NCI-H2196 treated with DMSO at 0.1 percent for 48 hours (cell line): ENCODE measurements at regions not wholly inside any gene's neighbourhood (a gene's known extent, or its start where the extent isn't known, plus 50 kb on each side); places are given as distances from the start of the nearest gene placed in this dataset.
"Not testable (repeated sequence)": the region's sequence is repeated elsewhere in the genome, so short reads cannot be mapped to it uniquely, and the experiment has no call there.

ENCODE experiments used
- DNase-seq: peaks from one replicate; lab custom pipeline; 2025; ENCODE audit not compliant: unreplicated experiment; lab: John Stamatoyannopoulos, UW

GRCh38 chr5:124796495-124796894, 50.1 kb upstream of the ZNF608 start:
- DNase-seq, result no peak

GRCh38 chr5:124797665-124798087, 51.2 kb upstream of the ZNF608 start:
- no peak for DNase-seq

GRCh38 chr5:124798890-124799289, 52.5 kb upstream of the ZNF608 start:
- no peak for DNase-seq

DNA sequence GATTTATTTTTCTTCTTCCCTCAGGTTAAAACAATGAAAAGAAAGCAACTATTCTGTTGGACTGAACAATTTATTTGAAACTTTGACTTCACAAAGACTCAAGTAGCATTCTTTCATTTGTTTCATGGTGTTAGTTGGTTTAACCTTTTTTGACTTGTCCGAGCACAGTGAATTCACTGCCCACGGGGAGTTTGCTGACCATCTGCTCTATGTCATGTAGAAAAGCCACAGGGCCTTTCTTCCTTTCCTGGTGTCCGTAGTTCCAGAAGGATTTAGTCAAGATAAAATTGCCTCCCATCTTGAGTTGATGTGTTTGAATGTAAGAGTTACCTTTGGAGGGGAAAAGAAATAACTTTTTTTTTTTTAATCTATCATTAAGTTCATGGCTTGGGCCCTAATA, 55.1 kb upstream of the ZNF608 start:
- DNase-seq, result no peak

DNA sequence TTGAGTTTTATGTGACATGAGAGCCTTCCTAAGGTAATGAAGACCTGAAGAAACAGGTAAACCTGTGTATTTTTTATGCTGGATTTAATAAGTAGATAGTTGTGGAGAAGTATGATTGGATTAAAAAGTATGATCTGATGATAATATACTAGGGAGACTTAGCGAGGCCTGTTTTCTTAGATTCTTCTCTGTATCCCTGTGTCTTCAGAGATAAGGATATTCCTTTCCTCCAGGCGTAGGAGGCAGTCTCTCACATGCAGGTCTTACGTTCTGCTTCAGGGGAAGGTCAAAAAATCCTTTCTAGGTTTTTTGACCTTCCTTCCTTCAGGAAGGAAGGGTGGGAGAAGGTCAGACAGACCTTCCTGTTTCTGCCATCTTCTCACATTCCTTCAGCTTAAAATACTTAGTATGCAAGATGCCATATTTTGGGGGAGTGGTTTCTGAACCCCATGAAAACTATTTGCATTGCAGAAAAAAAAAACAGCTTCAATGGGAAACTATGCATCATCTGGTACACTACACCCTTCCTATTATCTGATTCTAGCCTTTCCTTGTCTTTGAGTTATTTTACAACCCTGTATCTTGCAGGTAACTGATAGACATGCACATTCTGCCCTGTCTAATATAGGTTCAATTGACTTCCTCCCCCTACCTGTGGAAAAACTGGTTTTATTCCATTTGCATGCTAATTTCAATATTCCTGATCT, 57.3 kb upstream of the ZNF608 start:
- no peak for DNase-seq

DNA sequence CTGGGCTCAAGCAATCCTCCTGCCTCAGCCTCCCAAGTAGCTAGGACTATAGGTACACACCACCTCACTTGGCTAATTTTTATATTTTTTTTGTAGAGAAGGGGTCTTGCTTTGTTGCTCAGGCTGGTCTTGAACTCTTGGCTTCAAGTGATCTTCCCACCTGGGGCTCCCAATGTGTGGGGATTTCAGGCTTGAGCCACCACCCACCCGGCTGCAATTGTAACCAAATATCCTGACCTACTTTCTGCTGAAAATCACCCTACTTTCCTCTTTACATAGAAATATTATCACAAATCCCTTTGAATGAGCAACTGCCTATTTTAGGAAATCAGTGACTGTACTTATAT, 59.6 kb upstream of the ZNF608 start:
- no peak for DNase-seq

DNA sequence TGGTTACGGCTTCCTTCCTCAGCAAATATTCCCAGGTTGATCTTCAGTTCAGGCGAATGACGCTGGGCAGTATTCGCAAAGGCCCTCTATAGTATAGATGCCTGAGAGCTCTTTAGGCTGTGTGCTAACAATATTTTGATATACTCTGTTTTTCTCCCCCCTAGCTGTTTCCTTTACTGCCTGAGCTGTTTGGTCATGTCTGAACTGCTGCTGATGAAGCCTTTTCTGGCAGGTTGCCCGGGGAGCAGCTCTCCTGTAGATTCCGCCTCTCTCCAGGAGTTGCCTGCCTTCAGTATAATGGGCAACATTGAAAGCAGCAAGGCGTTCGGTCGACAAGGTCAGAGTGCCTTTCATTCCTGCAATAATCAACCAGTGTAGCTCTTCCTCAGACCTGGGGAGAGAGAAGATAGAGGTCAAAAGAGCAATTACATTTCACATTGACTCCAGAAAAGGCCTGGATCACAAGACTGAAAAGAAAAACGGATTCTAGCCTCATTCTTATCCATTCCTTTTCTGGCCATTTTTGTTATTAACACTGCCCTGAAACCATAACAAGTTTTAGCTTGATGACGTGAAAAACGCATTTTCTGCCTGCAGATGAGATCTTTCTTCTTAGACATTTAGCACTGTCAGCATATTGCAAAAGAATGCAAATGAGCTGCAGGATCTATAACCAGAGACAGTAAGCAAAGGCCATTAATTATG, 60.1 kb upstream of the ZNF608 start:
- peak; percentile 82 for DNase-seq

DNA sequence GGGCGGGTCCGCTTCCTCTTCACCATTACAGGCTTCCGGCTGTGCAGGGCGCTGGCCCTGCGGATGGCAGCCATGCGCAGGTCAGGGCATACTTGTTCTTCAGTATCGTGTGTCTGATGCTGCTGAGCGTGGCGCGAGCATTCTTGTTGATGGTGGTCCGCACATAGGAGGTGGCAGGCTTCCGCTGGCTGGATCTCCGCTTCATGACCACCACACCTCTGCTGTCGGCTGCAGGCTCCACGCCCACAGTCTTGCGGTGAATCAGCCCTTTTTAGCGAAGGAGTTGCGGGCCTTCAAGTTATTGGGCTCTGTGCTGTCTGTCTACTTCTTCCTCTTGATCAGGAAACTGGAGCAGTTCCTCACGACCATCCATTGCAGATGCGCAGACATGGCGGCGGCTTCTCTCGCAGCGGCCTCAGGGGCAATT, 62.4 kb upstream of the ZNF608 start:
- no peak for DNase-seq

DNA sequence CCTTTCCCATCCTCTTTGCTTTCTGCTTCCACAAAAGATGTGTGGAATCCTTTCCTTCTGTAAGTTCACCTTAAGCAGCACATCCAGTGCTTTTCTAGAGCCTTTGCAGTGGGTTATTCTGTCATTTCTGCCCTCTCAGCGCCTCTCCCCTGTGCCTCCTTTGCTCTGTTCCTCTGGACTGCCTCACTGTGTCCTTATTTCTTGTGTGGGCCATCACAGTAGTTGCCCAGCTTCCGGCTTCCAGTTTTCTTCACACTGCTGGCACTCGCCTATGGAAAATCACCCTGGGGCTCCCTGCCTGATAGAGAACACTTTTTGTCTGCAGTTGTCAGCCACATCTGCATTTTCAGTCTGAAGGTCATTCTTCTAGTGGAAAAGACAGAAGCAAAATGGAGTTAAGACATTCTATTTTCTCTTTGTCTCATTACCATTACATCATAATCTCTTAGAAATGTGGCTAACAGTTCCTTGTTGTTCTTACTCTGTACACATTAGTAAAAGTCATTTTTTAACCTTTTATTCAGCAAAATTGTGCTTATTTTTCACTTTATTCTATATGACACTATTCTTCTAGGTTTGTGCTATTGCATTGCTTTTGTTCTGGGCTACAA, 64.1 kb upstream of the ZNF608 start:
- no peak for DNase-seq

- peak; percentile 14 for DNase-seq
Observed at GRCh38 chr5:124812771-124813358, 66.4 kb upstream of the ZNF608 start.

DNA sequence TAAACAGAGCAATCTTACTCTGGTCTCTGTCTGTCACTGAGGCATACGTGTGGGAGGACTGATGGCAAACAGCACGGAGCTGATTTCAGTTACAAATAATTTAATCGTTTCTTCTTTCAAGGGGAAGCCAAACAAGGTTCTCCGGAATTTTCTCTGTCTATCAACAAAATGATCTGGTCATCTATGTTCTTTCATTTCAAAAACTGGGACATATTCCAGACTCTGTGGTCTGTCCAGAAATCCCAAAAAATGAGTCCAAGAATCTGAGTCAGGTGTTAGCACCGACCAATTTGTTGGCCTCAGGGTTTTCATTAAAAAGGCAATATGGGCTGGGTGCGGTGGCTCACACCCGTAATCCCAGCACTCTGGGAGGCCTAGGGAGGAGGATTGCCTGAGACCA, 69.9 kb upstream of the ZNF608 start:
- no peak for DNase-seq

- no peak for DNase-seq
Observed at GRCh38 chr5:124819201-124819600, 72.8 kb upstream of the ZNF608 start.

DNA sequence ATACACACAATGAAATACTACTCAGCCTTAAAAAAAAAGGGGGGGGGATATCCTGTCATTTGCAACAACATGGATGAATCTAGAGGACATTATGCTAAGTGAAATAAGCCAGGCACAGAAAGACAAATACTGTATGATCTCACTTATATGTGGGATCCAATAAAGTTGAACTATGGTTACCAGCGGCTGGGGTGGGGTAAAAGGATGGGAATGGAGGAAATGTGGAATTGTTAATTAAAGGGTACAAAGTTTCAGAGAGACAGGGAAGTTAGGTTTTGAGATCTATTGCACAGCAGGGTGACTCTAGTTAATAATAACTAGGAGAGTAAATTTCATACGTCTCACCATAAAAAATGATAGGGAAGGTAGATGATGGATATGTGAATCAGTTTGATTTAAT, 76.2 kb upstream of the ZNF608 start:
- no peak for DNase-seq

GRCh38 chr5:124823380-124823779, 76.9 kb upstream of the ZNF608 start:
- no peak for DNase-seq

- no peak for DNase-seq
Observed at GRCh38 chr5:124824637-124825158, 78.3 kb upstream of the ZNF608 start.

DNA sequence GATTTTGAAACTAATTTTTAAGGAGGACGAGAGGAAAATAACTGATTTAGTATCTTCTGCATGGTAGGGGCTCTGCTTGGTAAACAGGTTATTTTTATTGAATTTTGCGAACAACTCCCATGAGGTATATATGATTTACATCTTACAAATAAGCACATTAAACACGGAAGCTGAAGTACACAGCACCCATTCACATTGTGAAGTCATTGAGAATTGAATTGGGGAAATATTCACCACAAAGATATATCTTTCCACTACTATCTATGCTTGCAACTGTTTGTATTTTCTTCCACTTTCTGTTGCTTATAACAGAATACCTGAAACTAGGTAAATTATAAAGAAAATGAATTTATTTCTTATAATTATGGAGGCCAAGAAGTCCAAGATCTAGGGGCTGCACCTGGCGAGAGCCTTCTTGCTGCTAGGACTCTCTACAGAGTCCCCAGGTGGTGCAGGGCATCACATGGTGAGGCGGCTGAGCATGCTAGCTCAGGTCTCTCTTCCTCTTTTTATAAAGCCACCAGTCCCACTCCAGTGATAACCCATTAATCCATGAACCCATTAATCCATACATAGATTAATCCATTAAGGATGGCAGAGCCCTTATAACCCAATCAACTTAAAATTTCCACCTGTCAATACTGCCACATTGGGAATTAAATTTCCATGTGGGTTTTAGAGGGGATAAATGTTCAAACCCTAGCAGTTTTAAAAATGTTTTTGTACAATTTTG, 79.0 kb upstream of the ZNF608 start:
- DNase-seq, result no peak

GRCh38 chr5:124825983-124826337, 79.5 kb upstream of the ZNF608 start:
- no peak for DNase-seq

DNA sequence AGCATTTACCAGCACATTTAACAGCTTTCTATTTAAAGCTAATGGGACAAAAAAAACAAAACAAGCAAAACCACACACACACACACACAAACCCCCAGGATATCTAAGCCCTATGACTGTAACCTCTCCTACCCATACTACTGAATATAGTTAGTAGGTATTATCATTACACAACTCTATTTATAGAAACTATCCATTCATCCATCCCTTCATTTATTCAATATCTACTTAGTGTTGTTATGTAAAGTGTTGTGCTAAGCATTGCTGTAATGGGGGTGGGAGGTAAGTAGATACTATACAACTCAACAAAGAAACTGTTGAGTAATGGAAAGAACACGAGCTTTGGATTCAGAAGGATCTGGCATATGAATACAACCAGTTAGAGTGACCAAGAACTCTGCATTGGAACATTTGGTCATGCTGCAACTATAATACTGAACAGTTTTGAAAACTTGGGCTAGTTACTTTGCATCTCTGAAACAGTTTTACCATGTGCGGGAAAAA, 82.3 kb upstream of the ZNF608 start:
- DNase-seq, result no peak

- DNase-seq, result no peak
Observed at GRCh38 chr5:124831687-124832240, 85.3 kb upstream of the ZNF608 start.

- DNase-seq, result no peak
Observed at GRCh38 chr5:124832510-124832909, 86.1 kb upstream of the ZNF608 start.

DNA sequence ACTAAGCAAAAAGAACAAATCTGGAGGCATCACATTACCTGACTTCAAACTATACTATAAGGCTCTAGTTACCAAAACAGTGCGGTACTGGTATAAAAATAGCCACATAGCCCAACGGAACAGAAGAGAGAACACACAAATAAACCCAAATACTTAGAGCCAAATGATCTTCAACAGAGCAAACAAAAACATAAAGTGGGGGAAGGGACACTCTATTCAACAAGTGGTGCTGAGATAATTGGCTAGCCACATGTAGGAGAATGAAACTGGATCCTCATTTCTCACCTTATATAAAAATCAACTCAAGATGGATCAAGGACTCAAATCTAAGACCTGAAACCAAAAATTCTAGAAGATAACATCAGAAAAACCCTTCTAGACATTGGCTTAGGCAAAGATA, 89.9 kb upstream of the ZNF608 start:
- not testable (repeated sequence) for DNase-seq
